Bronchial epithelial cell (primary cell): ENCODE measurements at regions not wholly inside any gene's neighbourhood (a gene's known extent, or its start where the extent isn't known, plus 50 kb on each side); places are given as distances from the start of the nearest gene placed in this dataset.

Source experiments
- DNase-seq: peaks from one replicate; pipeline ENCODE4 v3.0.0-alpha.2; 2010; ENCODE audit warnings: low read depth
- FAIRE-seq: peaks from 2 replicates; lab custom pipeline; 2011; peaks lifted over from hg19 to GRCh38; lab: Jason Lieb, UNC
- H3K27me3 ChIP-seq: 2 replicates; pipeline ENCODE4 v1.5.1; 2011; ENCODE audit warnings: low read length; ENCODE audit not compliant: control insufficient read depth, insufficient read depth
- H3K36me3 ChIP-seq: 2 replicates; pipeline ENCODE4 v1.5.1; 2011; ENCODE audit warnings: low read length; ENCODE audit not compliant: control insufficient read depth, insufficient read depth
- H3K4me3 ChIP-seq: 2 replicates; pipeline ENCODE4 v1.5.1; 2011; ENCODE audit warnings: mild to moderate bottlenecking, low read depth, low read length, control low read depth
- TF ChIP-seq, protein P1 (sequence below): IDR thresholded peaks from 2 replicates; pipeline ENCODE4 v1.5.1; 2011; ENCODE audit warnings: mild to moderate bottlenecking, moderate library complexity, low read length, control low read depth, inconsistent platforms; ENCODE audit not compliant: insufficient read depth, severe bottlenecking

DNA sequence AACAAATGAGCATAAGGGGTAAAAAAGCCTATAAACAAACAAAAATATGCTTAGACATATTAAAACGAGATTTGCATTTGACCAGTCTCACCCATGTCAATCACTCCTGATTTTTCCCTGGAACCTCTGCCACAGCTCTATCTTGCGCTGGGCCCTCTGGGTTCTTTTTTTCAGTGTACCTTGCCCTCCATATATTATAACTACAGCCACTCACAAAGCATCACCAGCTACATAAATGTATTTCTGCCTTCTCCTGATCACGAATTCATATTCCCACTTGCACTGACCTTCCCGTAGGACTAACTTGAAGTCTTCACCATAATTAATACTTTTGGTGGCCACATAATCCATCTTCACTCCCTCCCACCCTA is 395.6 kb upstream of the ROBO2 start:
- Histone ChIP-seq H3K27me3 (no peaks in the 10 kb centered on the region), H3K4me3 (no peak overlapping the region), H3K36me3 (no peaks in the 10 kb centered on the region)
- DNase-seq (no peak), FAIRE-seq (no peak)
- TF ChIP-seq, protein P1, sequence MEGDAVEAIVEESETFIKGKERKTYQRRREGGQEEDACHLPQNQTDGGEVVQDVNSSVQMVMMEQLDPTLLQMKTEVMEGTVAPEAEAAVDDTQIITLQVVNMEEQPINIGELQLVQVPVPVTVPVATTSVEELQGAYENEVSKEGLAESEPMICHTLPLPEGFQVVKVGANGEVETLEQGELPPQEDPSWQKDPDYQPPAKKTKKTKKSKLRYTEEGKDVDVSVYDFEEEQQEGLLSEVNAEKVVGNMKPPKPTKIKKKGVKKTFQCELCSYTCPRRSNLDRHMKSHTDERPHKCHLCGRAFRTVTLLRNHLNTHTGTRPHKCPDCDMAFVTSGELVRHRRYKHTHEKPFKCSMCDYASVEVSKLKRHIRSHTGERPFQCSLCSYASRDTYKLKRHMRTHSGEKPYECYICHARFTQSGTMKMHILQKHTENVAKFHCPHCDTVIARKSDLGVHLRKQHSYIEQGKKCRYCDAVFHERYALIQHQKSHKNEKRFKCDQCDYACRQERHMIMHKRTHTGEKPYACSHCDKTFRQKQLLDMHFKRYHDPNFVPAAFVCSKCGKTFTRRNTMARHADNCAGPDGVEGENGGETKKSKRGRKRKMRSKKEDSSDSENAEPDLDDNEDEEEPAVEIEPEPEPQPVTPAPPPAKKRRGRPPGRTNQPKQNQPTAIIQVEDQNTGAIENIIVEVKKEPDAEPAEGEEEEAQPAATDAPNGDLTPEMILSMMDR = no peak

GRCh38 chr3:76645724-76646123 is 394.2 kb upstream of the ROBO2 start:
- FAIRE-seq = no peak
- TF ChIP-seq, protein P1 = no peak
- no peaks in the 10 kb centered on the region for H3K36me3 ChIP-seq

DNA sequence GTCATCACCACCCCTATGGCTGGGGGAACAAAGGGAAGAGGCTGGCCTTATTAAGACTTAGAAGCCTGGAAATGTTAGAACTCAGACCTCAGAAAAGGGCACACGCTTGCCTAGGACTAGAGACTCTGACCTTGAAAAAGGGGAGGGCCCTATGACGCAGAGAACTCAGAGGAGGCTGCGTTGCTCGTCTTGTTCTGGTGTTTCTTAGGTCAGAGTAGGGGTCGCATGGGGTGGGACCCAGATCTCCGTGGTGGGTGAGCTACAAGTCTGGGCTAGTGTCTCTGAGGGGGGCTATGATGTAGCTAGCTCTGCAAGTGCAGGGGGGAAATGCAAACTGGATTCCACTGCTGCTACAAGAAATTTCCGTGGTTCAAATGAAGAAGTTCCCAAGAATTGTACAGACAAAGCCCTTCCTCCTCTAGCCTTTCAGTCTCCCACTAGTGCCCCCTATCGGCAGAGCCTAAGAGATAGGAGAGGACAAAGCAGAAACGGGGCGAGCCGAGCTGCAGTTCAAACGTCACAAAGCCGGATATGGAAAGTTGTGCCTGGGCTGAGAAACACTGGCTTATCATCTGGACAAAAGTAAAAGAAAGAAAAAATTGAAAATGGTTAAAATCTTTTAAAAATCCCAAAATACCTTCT is 392.9 kb upstream of the ROBO2 start:
- Histone ChIP-seq H3K4me3 (no peak overlapping the region), H3K36me3 (no peaks in the 10 kb centered on the region), H3K27me3 (no peaks in the 10 kb centered on the region)
- FAIRE-seq (no peak), DNase-seq (no peak)
- TF ChIP-seq, protein P1 = no peak

More at GRCh38 chr3:76645724-76646123, 394.2 kb upstream of the ROBO2 start:
- H3K4me3 ChIP-seq = no peak overlapping the region
- H3K27me3 ChIP-seq = no peaks in the 10 kb centered on the region
- no peak for DNase-seq

GRCh38 chr3:76651784-76652183 is 388.1 kb upstream of the ROBO2 start:
- H3K36me3 ChIP-seq = no peaks in the 10 kb centered on the region
- no peaks in the 10 kb centered on the region for H3K27me3 ChIP-seq
- H3K4me3 ChIP-seq = no peak overlapping the region
- TF ChIP-seq, protein P1 = no peak
- DNase-seq (no peak), FAIRE-seq (no peak)

- DNase-seq = no peak
- Histone ChIP-seq H3K4me3 (no peak overlapping the region), H3K36me3 (no peaks in the 10 kb centered on the region), H3K27me3 (no peaks in the 10 kb centered on the region)
- TF ChIP-seq, protein P1 = no peak
- no peak for FAIRE-seq
These were observed 387.4 kb upstream of the ROBO2 start for GRCh38 chr3:76652524-76652923.

- H3K36me3 ChIP-seq = no peaks in the 10 kb centered on the region
- H3K4me3 ChIP-seq = no peak overlapping the region
- FAIRE-seq (no peak), DNase-seq (no peak)
- no peaks in the 10 kb centered on the region for H3K27me3 ChIP-seq
- TF ChIP-seq, protein P1 = no peak
These were observed 386.2 kb upstream of the ROBO2 start for GRCh38 chr3:76653640-76654251.
